Panc1 (cell line): ENCODE measurements at regions not wholly inside any gene's neighbourhood (a gene's known extent, or its start where the extent isn't known, plus 50 kb on each side); places are given as distances from the start of the nearest gene placed in this dataset.
A peak's percentile ranks its signal among the peaks of the same experiment; 100 is the strongest.

Experiments
- ATAC-seq: fragments of 200-7000 bp; cut with Tn5 transposase; 2 replicates; pipeline ENCODE4 v1.9.1; 2020; ENCODE audit warnings: mild to moderate bottlenecking, moderate library complexity
- BruUV-seq: library from RNA; stranded (reverse); fragments of 400-500 nt; replicated peaks from 2 replicates; lab custom pipeline; 2021; lab: Mats Ljungman, UMichigan
- CTCF ChIA-PET: fragments of 300-600 bp; sonication (Branson Sonifier 250); formaldehyde crosslinking; loops from one replicate; lab custom pipeline; 2022; ENCODE audit warnings: antibody characterized with exemption; lab: Charles Lee
- POLR2A ChIA-PET: fragments of 300-600 bp; sonication (Branson Sonifier 250); formaldehyde crosslinking; loops from one replicate; lab custom pipeline; 2022; ENCODE audit warnings: antibody characterized with exemption; lab: Charles Lee
- DNase-seq: peaks from one replicate; pipeline ENCODE4 v3.0.0-alpha.2; 2010; ENCODE audit warnings: low read depth, low spot score
- H3K27ac ChIP-seq: 2 replicates; pipeline ENCODE4 v1.5.1; 2011; ENCODE audit warnings: mild to moderate bottlenecking, low read length, inconsistent platforms
- H3K27me3 ChIP-seq: fragments of 200-500 bp; sonication (Bioruptor generic); 2 replicates; pipeline ENCODE4 v1.6.0; 2014; ENCODE audit warnings: low read length, inconsistent platforms; ENCODE audit not compliant: control insufficient read depth, insufficient read depth
- H3K36me3 ChIP-seq: fragments of 200-500 bp; sonication (Bioruptor generic); 2 replicates; pipeline ENCODE4 v1.5.1; 2014; ENCODE audit warnings: inconsistent platforms, mild to moderate bottlenecking, low read length, moderate library complexity; ENCODE audit not compliant: control insufficient read depth, insufficient read depth
- H3K4me1 ChIP-seq: 2 replicates; pipeline ENCODE4 v1.5.1; 2011; ENCODE audit warnings: inconsistent platforms, mild to moderate bottlenecking, low read length, moderate library complexity; ENCODE audit not compliant: control insufficient read depth, insufficient read depth
- H3K4me3 ChIP-seq, 2 experiments: 2 replicates each; pipeline ENCODE4 v1.5.1; 2011 to 2012; ENCODE audit warnings: low read depth in 2 of 2, low read length in 2 of 2, mild to moderate bottlenecking in 2 of 2, inconsistent platforms in 1 of 2, moderate library complexity in 1 of 2
- H3K9me3 ChIP-seq: fragments of 200-500 bp; sonication (Bioruptor generic); 2 replicates; pipeline ENCODE4 v1.5.1; 2014; ENCODE audit warnings: low read depth, mild to moderate bottlenecking, inconsistent platforms, low read length, moderate library complexity; ENCODE audit not compliant: control insufficient read depth, insufficient read depth
- POLR2AphosphoS5 ChIP-seq: IDR thresholded peaks from 2 replicates; pipeline ENCODE4 v1.6.1; 2012; ENCODE audit warnings: mild to moderate bottlenecking, low read depth, low read length, moderate library complexity
- SIN3A ChIP-seq: IDR thresholded peaks from 2 replicates; pipeline ENCODE4 v1.6.1; 2012; ENCODE audit warnings: low read depth, mild to moderate bottlenecking, low read length, moderate library complexity, borderline replicate concordance; ENCODE audit not compliant: insufficient read depth
- TCF7L2 ChIP-seq: IDR thresholded peaks from 2 replicates; pipeline ENCODE4 v1.6.1; 2011; ENCODE audit warnings: mild to moderate bottlenecking, low read depth, low read length, inconsistent platforms
- in situ Hi-C: cut with HindIII; loops from 2 replicates; pipeline ENCODE4 v1.10.0; 2016; ENCODE audit warnings: low sequenced_read_pairs, low pct_unique_long_range_greater_than_20kb
- intact Hi-C: fragments of 100-400 bp; cut with micrococcal nuclease; formaldehyde crosslinking; loops from one replicate; pipeline ENCODE4 v1.10.0; 2022; ENCODE audit not compliant: unreplicated experiment
- TF ChIP-seq, protein P1 (sequence below): fragments of 450-650 bp; IDR thresholded peaks from 2 replicates; pipeline ENCODE4 v1.5.1; 2017; ENCODE audit warnings: mild to moderate bottlenecking
- TF ChIP-seq, protein P2 (sequence below), 2 experiments: IDR thresholded peaks; 2 replicates each; pipeline ENCODE4 v1.6.1; 2011 to 2012; ENCODE audit warnings: low read depth in 2 of 2, control low read depth in 1 of 2, low read length in 1 of 2, mild to moderate bottlenecking in 1 of 2, moderate library complexity in 1 of 2; ENCODE audit not compliant: insufficient read depth in 1 of 2

DNA sequence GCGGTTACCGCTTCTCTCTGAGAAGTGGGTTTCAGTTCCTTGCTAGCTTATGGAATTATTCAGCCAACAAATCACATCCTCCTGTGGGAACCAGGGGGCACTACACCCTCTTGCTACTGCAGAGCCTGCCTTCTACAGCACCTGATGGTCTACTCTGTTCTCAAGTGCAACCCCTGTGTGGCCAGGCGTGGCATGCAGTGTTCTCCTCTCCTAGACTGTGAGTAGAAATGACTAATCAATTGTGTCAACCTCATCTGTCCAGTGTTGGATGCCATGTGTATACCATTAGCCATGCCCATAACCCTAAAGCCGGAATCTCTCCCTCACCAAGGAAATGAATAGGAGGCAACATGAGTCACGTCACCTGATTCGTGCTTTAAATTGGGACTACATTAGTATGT, 117.2 kb upstream of the LIFR start:
- H3K4me1 ChIP-seq = peaks cover 24% of the 10 kb centered on the region
- peak overlapping the region; percentile 71; the same call in 1 of the 2 replicates for H3K27ac ChIP-seq
- in situ Hi-C loops = no loop called here
- no peaks in the 10 kb centered on the region for H3K9me3 ChIP-seq
- DNase-seq (no peak), ATAC-seq (no peak)
- H3K27me3 ChIP-seq = no peaks in the 10 kb centered on the region
- POLR2A ChIA-PET = interaction anchor here (1.6 kb wide), 1 partner anchor 12 kb away, joined by 3 read pairs; no protein-coding TSS in a partner anchor
- CTCF ChIA-PET = interaction anchor here (1.4 kb wide), 1 partner anchor 232 kb away, joined by 3 read pairs; no protein-coding TSS in a partner anchor
- no TSS peak for BruUV-seq
- H3K4me3 ChIP-seq = no peak overlapping the region
- TF ChIP-seq, protein P1, sequence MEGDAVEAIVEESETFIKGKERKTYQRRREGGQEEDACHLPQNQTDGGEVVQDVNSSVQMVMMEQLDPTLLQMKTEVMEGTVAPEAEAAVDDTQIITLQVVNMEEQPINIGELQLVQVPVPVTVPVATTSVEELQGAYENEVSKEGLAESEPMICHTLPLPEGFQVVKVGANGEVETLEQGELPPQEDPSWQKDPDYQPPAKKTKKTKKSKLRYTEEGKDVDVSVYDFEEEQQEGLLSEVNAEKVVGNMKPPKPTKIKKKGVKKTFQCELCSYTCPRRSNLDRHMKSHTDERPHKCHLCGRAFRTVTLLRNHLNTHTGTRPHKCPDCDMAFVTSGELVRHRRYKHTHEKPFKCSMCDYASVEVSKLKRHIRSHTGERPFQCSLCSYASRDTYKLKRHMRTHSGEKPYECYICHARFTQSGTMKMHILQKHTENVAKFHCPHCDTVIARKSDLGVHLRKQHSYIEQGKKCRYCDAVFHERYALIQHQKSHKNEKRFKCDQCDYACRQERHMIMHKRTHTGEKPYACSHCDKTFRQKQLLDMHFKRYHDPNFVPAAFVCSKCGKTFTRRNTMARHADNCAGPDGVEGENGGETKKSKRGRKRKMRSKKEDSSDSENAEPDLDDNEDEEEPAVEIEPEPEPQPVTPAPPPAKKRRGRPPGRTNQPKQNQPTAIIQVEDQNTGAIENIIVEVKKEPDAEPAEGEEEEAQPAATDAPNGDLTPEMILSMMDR = peak; percentile 13
- no peak for TF ChIP-seq SIN3A
- intact Hi-C loops = no loop called here
- H3K36me3 ChIP-seq = no peaks in the 10 kb centered on the region

DNA sequence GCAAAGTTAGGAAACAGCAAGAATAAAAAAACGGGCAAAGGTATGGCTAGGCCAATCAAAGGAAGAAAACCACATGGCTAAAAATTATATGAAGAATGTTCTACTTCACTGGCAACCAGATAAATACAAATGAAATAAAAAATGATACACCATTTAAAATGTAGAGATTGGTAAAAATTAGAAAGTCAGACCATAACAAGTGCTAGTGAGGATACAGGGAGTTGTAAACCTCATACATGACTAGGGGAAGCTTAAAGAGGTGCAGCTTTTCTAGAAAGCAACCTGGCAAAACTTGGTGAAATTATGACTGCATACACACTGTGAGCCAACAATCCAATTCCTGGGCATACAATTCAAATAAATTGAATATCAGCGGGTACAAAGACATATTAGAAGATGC, 119.0 kb upstream of the LIFR start:
- TF ChIP-seq, protein P1 = no peak
- no peak for TF ChIP-seq POLR2AphosphoS5
- H3K4me1 ChIP-seq = peaks cover 17% of the 10 kb centered on the region
- CTCF ChIA-PET = no interaction called here
- intact Hi-C loops (no loop called here), in situ Hi-C loops (no loop called here)
- H3K27ac ChIP-seq = no peak overlapping the region
- H3K36me3 ChIP-seq = no peaks in the 10 kb centered on the region
- no peak for DNase-seq
- no peaks in the 10 kb centered on the region for H3K27me3 ChIP-seq
- no peak overlapping the region for H3K4me3 ChIP-seq
- no TSS peak for BruUV-seq
- no peak for ATAC-seq
- POLR2A ChIA-PET = no interaction called here
- H3K9me3 ChIP-seq = no peaks in the 10 kb centered on the region

DNA sequence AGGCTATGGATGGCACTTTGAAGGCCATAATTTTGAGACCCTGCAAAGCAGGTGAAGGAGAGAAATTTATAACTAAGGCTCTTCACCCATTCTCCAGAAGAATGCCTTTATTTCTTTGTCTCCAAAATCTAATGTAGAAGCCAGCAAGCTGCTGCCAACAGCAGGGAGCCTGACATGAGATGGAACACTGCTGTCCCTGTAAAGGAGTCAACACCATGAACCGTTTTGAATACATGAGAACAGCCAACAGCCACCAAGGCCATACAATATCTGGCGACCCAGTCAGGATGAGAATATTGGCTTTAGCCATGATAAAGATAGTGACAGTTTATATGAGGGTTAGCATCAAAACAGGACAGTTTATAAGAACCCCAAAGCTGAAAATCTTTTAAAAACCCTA, 121.2 kb upstream of the LIFR start:
- DNase-seq = no peak
- ChIA-PET CTCF (no interaction called here), POLR2A (no interaction called here)
- no TSS peak for BruUV-seq
- no peak overlapping the region for H3K27ac ChIP-seq
- ATAC-seq = no peak
- intact Hi-C loops (no loop called here), in situ Hi-C loops (no loop called here)
- H3K9me3 ChIP-seq = no peaks in the 10 kb centered on the region
- no peak for TF ChIP-seq POLR2AphosphoS5
- no peak for TF ChIP-seq TCF7L2
- no peak for TF ChIP-seq SIN3A
- TF ChIP-seq, protein P2, sequence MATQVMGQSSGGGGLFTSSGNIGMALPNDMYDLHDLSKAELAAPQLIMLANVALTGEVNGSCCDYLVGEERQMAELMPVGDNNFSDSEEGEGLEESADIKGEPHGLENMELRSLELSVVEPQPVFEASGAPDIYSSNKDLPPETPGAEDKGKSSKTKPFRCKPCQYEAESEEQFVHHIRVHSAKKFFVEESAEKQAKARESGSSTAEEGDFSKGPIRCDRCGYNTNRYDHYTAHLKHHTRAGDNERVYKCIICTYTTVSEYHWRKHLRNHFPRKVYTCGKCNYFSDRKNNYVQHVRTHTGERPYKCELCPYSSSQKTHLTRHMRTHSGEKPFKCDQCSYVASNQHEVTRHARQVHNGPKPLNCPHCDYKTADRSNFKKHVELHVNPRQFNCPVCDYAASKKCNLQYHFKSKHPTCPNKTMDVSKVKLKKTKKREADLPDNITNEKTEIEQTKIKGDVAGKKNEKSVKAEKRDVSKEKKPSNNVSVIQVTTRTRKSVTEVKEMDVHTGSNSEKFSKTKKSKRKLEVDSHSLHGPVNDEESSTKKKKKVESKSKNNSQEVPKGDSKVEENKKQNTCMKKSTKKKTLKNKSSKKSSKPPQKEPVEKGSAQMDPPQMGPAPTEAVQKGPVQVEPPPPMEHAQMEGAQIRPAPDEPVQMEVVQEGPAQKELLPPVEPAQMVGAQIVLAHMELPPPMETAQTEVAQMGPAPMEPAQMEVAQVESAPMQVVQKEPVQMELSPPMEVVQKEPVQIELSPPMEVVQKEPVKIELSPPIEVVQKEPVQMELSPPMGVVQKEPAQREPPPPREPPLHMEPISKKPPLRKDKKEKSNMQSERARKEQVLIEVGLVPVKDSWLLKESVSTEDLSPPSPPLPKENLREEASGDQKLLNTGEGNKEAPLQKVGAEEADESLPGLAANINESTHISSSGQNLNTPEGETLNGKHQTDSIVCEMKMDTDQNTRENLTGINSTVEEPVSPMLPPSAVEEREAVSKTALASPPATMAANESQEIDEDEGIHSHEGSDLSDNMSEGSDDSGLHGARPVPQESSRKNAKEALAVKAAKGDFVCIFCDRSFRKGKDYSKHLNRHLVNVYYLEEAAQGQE (IDR thresholded peaks at IDR 0.05; ENCODE audit: insufficient read depth in 1 of 2, low read depth in 2 of 2, low read length in 1 of 2) = no peak
- TF ChIP-seq, protein P1 = no peak
- H3K4me3 ChIP-seq = no peak overlapping the region
- H3K36me3 ChIP-seq = no peaks in the 10 kb centered on the region
- peaks cover 2% of the 10 kb centered on the region for H3K4me1 ChIP-seq
- no peaks in the 10 kb centered on the region for H3K27me3 ChIP-seq
